HG03439 (cell line): ENCODE measurements at regions not wholly inside any gene's neighbourhood (a gene's known extent, or its start where the extent isn't known, plus 50 kb on each side); places are given as distances from the start of the nearest gene placed in this dataset.
A peak's percentile ranks its signal among the peaks of the same experiment; 100 is the strongest.
"Not testable (repeated sequence)": the region's sequence is repeated elsewhere in the genome, so short reads cannot be mapped to it uniquely, and the experiment has no call there.

ENCODE experiments used
- ATAC-seq: cut with Tn5 transposase; IDR thresholded peaks from one replicate; pipeline ENCODE4 v1.9.1; 2021; ENCODE audit warnings: mild to moderate bottlenecking, moderate library complexity; ENCODE audit not compliant: unreplicated experiment

- no peak for ATAC-seq
Measured at GRCh38 chr5:154593071-154593470, 115.0 kb upstream of the HAND1 start.

GRCh38 chr5:154590093-154590724 lies 112.2 kb upstream of the HAND1 start:
- no peak for ATAC-seq

GRCh38 chr5:154589511-154589910 lies 111.5 kb upstream of the HAND1 start:
- ATAC-seq = no peak

GRCh38 chr5:154588833-154589425 lies 110.9 kb upstream of the HAND1 start:
- not testable (repeated sequence) for ATAC-seq

GRCh38 chr5:154588091-154588774 lies 110.2 kb upstream of the HAND1 start:
- no peak for ATAC-seq

GRCh38 chr5:154587123-154588026 lies 109.3 kb upstream of the HAND1 start:
- no peak for ATAC-seq

GRCh38 chr5:154583671-154584177 lies 105.7 kb upstream of the HAND1 start:
- ATAC-seq = no peak

GRCh38 chr5:154580422-154580821 lies 102.4 kb upstream of the HAND1 start:
- no peak for ATAC-seq

GRCh38 chr5:154577416-154577815 lies 99.4 kb upstream of the HAND1 start:
- ATAC-seq = no peak

- ATAC-seq = no peak
Measured at GRCh38 chr5:154576429-154576806, 98.4 kb upstream of the HAND1 start.

GRCh38 chr5:154575546-154576428 lies 97.8 kb upstream of the HAND1 start:
- ATAC-seq = peak; percentile 95

GRCh38 chr5:154573011-154573410 lies 95.0 kb upstream of the HAND1 start:
- ATAC-seq = no peak

- ATAC-seq = no peak
Measured at GRCh38 chr5:154571325-154572035, 93.5 kb upstream of the HAND1 start.

GRCh38 chr5:154570572-154571324 lies 92.7 kb upstream of the HAND1 start:
- no peak for ATAC-seq

- ATAC-seq = no peak
Measured at GRCh38 chr5:154568589-154568988, 90.6 kb upstream of the HAND1 start.

GRCh38 chr5:154567155-154567554 lies 89.1 kb upstream of the HAND1 start:
- no peak for ATAC-seq

GRCh38 chr5:154566146-154566680 lies 88.2 kb upstream of the HAND1 start:
- ATAC-seq = no peak

GRCh38 chr5:154565123-154565522 lies 87.1 kb upstream of the HAND1 start:
- ATAC-seq = no peak
